ENCODE measurements at regions not wholly inside any gene's neighbourhood (a gene's known extent, or its start where the extent isn't known, plus 50 kb on each side); places are given as distances from the start of the nearest gene placed in this dataset.

DNA sequence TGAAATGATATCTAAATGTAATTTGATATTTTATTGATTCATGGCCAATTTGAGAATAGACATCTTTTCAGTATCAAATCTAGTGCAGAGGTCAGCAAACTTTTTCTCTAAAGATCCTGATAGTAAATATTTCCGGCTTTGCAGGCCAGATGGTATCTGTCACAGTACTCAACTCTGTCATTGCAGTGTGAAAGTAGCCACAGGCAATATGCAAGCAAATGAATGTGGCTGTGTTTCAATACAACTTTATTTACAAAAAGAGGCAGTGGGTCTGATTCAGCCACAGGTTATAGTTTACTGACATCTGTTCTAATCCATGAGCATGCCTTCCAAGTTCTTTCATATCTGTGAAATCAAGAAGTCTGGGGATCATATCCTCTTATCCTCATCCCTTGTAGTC lies 221.2 kb downstream of the PRDM2 start:
- no peak for DNase-seq (ENCODE audit: insufficient read length, low spot score)
- FAIRE-seq = no peak

- FAIRE-seq (no peak), DNase-seq (ENCODE audit: insufficient read length, low spot score) (no peak)
Observed at GRCh38 chr1:13922466-13923110, 222.6 kb downstream of the PRDM2 start.

GRCh38 chr1:13926556-13926955 lies 226.6 kb downstream of the PRDM2 start:
- no peak for FAIRE-seq
- no peak for DNase-seq (ENCODE audit: insufficient read length, low spot score)

DNA sequence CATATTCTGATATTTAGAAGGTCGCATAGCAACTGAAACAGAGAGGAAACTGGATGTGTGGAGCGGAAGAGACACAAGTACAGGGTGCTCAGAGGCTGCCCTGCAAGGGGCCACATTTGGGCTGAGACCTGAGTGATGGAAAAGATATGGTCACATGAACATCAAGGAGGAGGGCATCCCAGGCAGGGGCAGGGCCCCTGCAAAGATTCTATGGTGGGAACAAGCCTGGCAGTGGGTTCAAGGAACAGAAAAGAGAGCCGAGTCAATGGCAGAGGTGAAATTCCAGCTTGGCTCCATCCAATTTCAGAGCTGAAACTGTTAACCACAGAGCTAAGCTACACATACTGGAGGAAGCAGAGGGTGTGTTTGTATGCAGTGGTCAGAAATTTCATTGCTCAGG lies 227.7 kb downstream of the PRDM2 start:
- FAIRE-seq (no peak), DNase-seq (ENCODE audit: insufficient read length, low spot score) (no peak)

DNA sequence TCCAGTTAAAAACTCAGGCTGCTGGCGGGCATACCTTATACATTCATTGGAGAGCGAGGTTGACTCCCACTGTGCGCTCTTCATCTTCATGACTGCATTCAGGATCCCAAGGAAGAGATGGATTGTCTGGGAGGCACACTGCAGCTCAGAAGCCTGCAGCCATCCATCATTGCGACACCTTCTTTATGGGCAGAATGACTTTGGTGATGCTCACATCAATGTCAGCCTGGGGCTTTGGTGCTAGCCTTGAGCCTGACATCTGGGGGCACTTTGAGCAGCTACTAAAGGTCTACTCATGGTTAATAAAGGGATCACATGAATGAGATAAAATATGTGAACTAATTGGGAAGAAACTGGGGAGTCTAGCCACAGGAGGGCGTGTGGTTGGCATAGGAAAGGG lies 229.3 kb downstream of the PRDM2 start:
- FAIRE-seq = no peak
- DNase-seq (ENCODE audit: insufficient read length, low spot score) = no peak

DNA sequence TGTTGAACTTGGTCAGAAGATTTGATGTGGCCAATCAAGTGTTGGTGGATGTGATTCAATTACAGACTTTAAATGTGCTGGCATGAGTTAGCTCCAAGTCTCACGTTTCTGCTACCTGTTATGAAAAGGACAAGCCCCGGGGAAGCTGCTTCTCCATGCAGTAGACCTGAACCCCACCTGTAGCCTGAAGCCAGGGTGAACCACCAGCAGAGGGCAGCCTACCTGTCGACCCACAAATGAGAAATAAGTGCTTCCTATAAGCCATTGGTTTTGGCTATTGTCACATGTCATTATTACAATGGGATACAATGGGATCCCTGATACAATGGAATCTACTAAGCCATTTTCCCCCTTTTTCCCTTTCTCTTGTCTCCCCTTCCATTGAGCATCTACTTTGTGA lies 230.2 kb downstream of the PRDM2 start:
- DNase-seq (ENCODE audit: insufficient read length, low spot score) = peak; percentile 13
- no peak for FAIRE-seq

- DNase-seq (ENCODE audit: insufficient read length, low spot score) (no peak), FAIRE-seq (no peak)
Observed at GRCh38 chr1:13931226-13931625, 231.2 kb downstream of the PRDM2 start.

DNA sequence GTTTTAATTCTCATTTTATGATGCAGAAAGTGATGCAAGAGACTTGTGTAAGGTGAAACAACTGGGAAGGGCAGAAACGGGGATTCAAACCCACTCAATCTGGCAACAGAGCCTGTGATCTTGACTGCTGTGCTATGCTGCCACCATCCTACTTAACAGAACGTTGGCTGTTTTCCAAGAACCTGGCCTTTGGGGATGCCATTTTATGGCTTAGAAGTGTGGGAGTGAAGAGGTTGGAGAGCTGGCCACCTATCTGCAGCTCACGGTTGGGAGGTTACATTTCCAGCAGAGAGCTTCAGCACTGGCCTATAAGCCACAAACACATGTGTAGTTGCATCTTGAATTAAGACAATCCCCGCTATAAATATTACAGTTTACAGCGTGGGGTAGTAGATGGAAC lies 235.3 kb downstream of the PRDM2 start:
- DNase-seq (ENCODE audit: insufficient read length, low spot score) (no peak), FAIRE-seq (no peak)

DNA sequence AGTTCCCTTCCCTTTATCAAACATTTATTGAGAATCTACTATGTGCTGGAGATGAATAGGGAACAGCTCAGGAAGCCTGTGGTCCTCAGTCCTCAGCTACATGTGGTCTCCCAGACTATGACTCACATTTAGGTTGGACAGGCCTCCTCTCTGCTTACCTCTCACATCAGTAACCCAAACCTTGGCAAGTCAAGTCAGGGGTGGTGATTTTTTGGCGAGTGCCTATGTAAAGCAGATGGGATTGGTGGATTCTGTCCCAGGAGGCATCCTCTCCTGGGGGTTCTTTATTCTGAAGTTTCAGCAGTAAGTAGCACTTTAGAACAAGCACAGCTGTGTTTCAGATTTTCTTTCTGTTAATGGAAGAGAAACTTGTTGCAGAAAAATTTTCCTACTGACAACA lies 241.3 kb downstream of the PRDM2 start:
- no peak for FAIRE-seq

DNA sequence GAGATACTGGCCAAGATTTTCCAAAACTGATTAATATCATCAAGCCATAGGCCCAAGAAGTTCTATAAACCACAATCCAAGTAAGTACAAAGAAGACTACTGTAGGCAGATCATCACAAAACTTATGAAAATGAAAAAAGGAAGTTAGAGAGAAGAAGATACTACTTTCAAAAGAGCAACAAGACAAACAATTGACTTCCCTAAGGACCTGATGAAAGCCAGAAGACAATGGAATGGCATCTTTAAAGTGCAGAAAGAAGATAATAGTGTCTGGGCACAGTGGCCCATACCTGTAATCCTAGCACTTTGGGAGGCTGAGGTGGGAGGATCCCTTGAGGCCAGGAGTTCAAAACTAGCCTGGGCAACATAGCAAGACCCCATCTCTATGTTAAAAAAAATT lies 243.1 kb downstream of the PRDM2 start:
- FAIRE-seq (no peak), DNase-seq (ENCODE audit: insufficient read length, low spot score) (no peak)

More for the DNA sequence above, 241.3 kb downstream of the PRDM2 start:
- DNase-seq (ENCODE audit: insufficient read length, low spot score) = no peak

DNA sequence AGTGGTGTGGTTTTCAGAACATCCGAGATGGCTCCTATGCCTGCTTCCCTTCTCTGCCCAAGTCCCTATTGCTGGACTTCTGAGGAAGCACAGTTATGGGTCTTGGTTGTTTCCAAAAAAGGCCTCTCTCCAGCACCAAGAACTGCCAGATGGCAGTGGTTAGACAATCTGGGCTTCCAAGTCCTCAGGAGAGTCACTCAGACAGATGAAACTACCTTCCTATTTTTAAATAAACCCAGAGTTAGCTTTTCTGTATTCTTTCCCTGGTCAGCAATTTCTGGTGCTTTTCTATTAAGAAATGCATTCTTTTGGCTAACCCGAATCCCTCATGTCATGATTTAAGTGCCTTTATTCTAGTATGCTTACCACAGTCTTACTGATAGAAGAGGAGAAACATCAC lies 245.9 kb downstream of the PRDM2 start:
- FAIRE-seq (no peak), DNase-seq (ENCODE audit: insufficient read length, low spot score) (no peak)

GRCh38 chr1:13947658-13948057 lies 247.7 kb downstream of the PRDM2 start:
- no peak for FAIRE-seq
- no peak for DNase-seq (ENCODE audit: insufficient read length, low spot score)

- no peak for DNase-seq (ENCODE audit: insufficient read length, low spot score)
- no peak for FAIRE-seq
Observed at GRCh38 chr1:13948396-13948795, 248.4 kb downstream of the PRDM2 start.

DNA sequence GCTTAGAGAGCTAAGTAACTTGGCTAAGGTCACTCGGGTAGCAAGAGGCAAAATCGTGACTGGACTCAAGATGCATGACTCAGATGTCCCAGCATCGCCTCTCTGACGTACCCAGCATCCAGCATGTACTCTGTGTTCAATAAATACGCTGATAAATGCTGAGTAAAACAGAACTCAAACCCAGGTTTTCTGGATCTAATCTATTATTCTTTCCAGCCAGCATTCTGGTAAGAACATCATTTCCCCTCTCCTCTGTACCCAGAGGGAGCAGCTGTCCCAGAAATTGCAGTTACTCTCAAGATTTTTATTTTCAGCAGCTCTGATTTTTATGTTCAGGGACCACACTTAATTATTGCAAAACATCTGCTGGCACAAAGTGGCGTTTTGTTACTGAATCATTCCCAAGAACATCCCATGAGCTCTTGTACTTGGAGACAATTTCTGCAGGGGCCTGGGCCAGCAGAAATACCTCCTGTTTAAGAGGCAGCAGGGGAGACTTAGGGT lies 249.0 kb downstream of the PRDM2 start:
- FAIRE-seq = no peak
- DNase-seq (ENCODE audit: insufficient read length, low spot score) = no peak

- no peak for DNase-seq (ENCODE audit: insufficient read length, low spot score)
- FAIRE-seq = no peak
Observed at GRCh38 chr1:13949546-13949945, 249.6 kb downstream of the PRDM2 start.

- FAIRE-seq = no peak
- DNase-seq (ENCODE audit: insufficient read length, low spot score) = no peak
Observed at GRCh38 chr1:13950637-13951036, 250.6 kb downstream of the PRDM2 start.

DNA sequence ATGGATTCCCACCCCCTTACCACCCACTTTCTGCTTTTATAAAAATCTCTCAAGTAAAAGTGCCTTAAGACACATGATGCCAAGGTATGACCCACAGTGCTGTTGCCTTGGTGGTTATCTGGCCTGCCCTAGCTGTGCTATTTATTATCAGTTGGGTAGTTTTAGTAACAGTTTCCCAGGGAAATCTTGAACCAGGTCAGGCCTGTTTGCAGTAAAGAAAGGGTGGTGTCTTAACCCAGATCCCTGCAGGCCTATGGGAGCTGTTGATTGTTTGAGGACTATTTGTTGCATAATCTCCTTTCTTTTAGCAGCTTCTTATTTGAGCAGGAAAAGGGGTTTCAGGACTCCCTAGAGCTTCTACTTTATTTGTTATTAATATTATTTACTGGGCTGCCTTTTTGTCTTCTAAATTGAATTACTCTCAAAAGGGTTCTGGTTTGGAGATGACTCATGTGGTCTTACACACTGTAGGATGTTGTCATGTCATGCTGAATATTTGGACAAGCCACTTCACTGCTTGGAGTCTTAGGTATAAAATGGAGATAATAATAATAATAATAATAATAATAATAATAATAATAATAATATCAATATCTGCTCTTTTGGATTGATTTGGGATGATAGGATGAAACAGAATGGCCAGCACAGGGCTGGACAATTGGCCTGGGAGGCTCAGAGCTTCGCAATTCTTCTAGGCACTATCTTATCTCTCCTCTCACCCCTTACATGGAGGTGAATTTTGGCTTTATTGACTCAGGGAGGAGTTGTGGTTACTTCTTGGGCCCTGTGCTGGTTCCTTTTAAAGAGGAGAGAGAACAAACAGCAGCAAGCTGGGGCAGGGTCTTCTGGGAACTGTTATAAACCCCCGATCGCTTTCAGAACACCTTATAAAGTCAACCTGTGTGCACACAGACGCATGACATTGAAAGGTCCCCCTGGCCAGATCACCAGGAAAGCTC lies 252.1 kb downstream of the PRDM2 start:
- FAIRE-seq = no peak
- no peak for DNase-seq (ENCODE audit: insufficient read length, low spot score)

DNA sequence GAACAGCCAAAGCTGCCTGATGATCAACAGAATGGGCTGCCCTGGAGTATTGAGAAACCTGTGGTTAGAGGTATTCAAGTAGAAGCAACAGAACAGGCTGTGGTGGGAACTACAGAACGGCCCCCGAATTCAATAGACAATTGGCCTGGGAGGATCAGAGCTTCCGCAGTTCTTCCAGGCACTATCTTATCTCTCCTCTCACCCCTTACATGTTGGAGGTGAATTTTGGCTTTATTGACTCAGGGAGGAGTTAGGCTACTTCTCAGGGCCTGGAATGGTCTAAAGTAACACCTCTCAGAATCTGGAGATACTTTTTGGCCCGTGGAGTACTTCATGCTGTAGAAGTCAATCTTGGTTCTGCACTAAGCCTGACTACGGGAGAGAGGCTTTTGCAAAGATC lies 253.0 kb downstream of the PRDM2 start:
- DNase-seq (ENCODE audit: insufficient read length, low spot score) = no peak
- FAIRE-seq = no peak

GRCh38 chr1:13956393-13956792 lies 256.4 kb downstream of the PRDM2 start:
- DNase-seq (ENCODE audit: insufficient read length, low spot score) (no peak), FAIRE-seq (no peak)

DNA sequence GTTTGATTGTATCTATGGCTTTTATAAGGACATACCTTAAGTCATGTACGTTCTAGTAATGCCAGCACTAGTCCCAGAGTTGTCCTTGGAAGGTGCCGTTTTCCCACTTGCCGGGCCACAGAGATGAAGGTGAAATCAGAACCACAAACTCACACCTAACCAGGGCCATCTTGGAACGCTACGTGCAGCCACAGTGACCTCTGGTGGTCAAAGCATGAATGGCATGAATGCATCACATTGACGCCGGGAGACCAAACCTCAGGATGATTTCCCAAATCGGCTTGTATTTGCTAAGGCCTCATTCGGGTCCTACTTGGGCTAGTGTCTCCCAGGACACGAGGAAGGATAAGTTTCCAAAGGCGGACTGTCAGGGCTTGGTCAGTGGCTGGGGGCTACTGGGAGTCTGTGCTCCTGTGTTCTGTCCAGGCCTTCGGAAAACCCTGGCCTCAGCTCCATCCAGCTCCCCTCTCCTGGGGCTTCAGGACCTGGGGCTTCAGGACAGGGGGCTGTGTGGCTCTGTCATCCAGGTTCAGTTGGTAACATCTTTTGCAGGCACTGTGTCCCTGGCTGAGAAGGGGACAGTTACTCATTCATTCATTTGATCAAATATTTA lies 260.5 kb downstream of the PRDM2 start:
- FAIRE-seq (peak; percentile 97), DNase-seq (ENCODE audit: insufficient read length, low spot score) (peak; percentile 53)

GRCh38 chr1:13964768-13965167 lies 264.8 kb downstream of the PRDM2 start:
- DNase-seq (ENCODE audit: insufficient read length, low spot score) (no peak), FAIRE-seq (no peak)

Data from GM19239 (cell line).